Erythroblast (primary cell): ENCODE measurements at regions not wholly inside any gene's neighbourhood (a gene's known extent, or its start where the extent isn't known, plus 50 kb on each side); places are given as distances from the start of the nearest gene placed in this dataset.

Experiments
- DNase-seq, 2 experiments: peaks; one replicate each; lab custom pipeline; 2025; lab: John Stamatoyannopoulos, UW
- GATA1 ChIP-seq: IDR thresholded peaks from 2 replicates; pipeline ENCODE4 v1.6.1; 2011; ENCODE audit warnings: low read depth, mild to moderate bottlenecking, control low read depth, low read length, moderate library complexity
- POLR2A ChIP-seq: IDR thresholded peaks from 2 replicates; pipeline ENCODE4 v1.6.1; 2011; ENCODE audit warnings: mild to moderate bottlenecking, low read length

- TF ChIP-seq POLR2A (no peak), GATA1 (no peak)
- DNase-seq, result no peak
Measured at GRCh38 chr5:158644301-158644700, 455.4 kb downstream of the EBF1 start.

DNA sequence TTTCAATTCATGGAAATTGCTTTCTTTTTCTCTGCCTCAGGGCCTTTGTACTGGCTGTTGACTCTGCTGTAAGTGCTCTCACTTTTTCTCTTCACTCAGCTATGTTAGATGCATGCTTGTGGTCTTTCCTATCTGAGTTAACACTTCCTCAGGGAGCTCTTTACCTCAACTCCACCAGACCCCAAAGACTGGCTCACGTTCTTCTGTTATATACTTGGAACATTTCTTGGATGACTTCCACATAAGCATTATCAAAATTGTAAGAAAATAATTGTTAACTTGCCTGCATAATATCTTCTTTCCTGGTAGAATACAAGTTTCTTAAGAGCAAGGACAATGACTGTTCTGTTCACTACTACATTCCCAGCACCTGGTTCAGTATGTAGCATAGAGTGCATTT lies 455.9 kb downstream of the EBF1 start:
- TF ChIP-seq POLR2A, result no peak
- TF ChIP-seq GATA1, result no peak

DNA sequence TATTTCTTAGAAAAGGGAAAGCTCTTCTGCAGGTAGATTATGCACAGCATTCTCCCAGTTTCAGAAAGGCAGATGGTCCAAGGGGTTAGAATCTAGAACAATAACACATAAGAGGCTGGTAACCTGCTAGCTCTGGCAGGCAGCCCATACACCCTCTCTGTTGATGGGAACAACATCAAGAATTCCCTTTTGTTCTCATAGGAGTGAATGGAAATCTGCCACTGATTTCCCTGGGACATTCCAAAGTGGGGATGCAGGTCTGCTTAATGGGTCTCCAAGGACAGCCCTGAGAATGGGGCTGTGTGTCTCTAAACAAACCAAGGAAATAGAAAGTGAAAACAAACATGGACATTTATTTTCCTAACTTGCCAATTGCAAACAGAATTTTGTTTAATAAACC lies 456.8 kb downstream of the EBF1 start:
- TF ChIP-seq GATA1, result no peak
- TF ChIP-seq POLR2A, result no peak
- DNase-seq, result no peak

More for the DNA sequence above, 455.9 kb downstream of the EBF1 start:
- DNase-seq, result no peak

DNA sequence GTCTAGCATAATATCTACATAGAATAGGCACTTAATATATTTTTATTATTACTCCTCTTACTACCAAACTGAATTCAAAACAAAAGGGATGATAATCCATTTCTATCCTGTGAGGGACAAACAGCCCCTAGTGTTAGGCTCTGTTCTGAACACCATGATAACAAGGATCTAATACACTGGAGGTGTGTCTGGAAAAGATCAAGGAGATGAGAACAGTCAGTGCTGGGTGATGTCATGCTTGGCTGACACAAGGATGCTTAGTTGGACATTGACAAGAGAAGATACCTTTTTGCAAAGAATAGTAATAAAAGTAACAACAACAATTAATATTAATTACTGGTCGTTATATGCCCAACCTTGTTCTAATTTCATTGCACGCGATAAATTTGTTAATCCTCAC lies 458.7 kb downstream of the EBF1 start:
- no peak for TF ChIP-seq GATA1
- TF ChIP-seq POLR2A, result no peak

DNA sequence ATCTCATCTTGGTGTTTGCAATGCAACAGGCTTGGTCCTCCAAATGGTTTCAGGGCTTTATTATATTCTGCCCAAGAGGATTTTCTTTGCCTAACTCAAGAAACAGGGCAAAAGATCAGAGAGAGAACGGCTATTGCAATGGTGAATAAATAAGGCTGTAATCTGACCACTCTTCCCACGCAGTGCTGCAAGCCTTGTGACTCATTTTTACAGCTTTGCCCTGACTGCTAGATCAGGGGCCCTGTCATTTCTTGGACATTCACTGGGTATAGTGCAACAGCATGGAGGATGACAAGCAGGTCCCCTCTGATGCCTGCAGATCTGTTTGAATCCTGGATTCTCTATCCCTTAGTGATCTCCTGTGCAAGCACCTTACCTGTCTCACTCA lies 459.1 kb downstream of the EBF1 start:
- DNase-seq, result no peak
- TF ChIP-seq GATA1 (no peak), POLR2A (no peak)

More for the DNA sequence above, 458.7 kb downstream of the EBF1 start:
- DNase-seq, result no peak

GRCh38 chr5:158639881-158640592 lies 459.7 kb downstream of the EBF1 start:
- TF ChIP-seq GATA1, result no peak
- DNase-seq, result no peak

DNA sequence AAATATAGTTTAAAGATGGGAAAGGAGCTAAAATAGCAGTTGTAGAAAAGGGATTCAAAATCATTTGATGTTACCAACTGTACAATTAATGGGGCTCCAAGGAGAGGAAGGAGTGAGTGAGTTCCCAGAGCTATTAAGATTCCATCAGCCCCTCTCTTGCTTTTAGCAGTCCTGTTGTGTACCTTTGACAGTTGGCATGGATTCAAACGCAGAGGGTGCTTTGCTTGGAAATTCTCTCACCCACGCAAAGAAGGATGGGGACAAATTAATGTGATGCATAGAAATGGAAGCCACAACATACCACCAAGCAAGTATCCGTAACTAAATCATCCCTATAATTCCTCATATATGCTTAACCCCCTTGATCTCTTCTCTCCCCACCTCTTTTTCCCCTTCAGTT lies 461.3 kb downstream of the EBF1 start:
- TF ChIP-seq GATA1 (no peak), POLR2A (no peak)

GRCh38 chr5:158637039-158637438 lies 462.7 kb downstream of the EBF1 start:
- TF ChIP-seq POLR2A, result no peak
- TF ChIP-seq GATA1, result no peak
- no peak for DNase-seq

More for the DNA sequence above, 461.3 kb downstream of the EBF1 start:
- DNase-seq, result no peak

DNA sequence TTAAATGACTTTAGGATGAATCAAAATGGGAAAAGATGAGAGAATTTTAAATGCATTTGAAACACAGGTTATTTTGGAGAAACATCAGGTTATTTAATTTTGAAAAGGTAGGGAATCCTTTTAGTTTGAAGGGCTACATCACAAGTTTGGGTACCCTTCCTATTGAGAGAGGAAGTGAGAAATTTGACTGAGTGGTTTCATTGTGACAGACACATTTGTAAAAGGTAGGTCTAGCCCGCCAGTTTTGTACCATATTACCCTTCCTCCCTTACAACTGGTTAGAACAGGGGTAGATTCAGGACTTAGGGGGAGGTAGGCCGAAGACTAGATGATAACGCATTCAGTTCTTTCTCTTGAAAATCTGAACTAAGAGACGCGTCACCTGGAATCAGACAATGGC lies 464.2 kb downstream of the EBF1 start:
- TF ChIP-seq GATA1 (no peak), POLR2A (no peak)
- DNase-seq, result no peak

DNA sequence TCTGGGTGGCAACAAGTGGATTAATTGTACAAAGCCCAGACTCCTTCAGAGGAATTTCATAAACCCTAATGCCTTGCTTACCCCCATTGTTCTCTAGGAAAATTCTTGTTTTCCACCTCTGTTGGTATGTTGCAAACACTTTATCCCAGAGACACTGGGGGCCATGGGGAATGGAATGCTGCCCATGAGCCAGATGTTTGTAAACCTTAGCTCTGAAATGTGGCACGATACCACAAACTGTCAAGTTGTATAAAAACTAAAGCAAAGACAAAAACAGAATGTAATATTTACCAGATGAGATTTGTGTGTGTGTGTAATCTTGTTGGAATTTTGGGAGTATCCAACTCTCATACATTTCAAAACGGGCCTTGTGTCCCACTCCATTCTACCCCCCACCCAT lies 465.0 kb downstream of the EBF1 start:
- DNase-seq, result no peak
- TF ChIP-seq GATA1, result no peak
- TF ChIP-seq POLR2A, result no peak

DNA sequence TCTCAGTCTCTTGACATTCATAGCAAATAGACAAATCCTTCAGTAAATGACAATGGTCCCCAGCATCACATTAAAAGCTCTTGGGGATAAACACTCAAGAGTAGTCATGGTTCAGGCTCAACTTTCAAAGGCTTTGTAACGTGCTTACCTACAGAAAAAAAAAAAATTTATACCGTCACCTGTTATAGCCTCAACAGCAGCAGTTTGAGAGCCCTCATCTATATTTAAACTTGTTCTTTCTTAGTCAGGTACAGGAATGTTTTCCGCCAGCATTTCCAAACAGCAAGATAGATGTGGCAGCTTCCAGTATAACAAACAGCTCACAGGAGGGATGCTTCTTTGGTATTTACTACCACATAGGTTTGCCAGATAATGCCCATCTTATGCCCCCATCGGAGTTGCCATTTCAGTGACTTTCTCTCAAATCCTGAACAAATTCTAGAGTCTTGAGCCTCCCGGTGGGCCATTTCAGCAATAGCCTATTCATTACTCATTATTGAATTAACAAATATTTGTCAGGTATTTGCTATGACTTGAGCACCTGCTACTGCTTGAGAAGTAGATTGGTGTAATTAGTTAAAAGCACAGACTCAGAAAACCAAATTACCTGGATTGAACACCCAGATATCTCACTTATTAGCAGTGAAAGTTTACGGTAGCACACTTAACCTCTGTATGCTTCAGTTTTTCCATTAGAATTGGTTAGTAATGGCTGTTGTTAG lies 470.0 kb downstream of the EBF1 start:
- no peak for DNase-seq
- no peak for TF ChIP-seq POLR2A
- no peak for TF ChIP-seq GATA1

- TF ChIP-seq POLR2A (no peak), GATA1 (no peak)
- DNase-seq, result no peak
Measured at GRCh38 chr5:158626718-158627117, 473.0 kb downstream of the EBF1 start.

- DNase-seq, result no peak
- no peak for TF ChIP-seq POLR2A
- no peak for TF ChIP-seq GATA1
Measured at GRCh38 chr5:158623971-158624370, 475.7 kb downstream of the EBF1 start.

DNA sequence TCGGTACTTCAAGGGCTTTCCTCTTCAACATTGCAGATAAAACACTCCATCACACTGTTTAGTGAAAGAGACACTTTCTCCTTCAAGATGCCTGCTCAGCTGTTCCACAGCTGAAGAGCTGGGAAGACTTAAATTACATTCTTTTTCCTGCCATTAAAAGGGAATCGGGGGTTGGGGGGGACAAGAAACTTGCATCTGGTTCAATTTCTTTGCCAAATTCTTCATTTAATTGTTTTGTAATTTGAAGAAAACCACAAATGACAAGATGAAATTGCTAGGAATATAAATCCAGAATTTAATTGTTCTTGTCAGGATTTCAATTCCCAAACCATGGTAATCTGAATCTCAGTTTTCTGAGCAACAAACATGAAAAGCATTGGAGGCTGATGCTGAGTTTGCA lies 478.3 kb downstream of the EBF1 start:
- DNase-seq, result no peak
- TF ChIP-seq GATA1, result no peak
- no peak for TF ChIP-seq POLR2A
